Central memory CD8-positive, alpha-beta T cell (primary cell): ENCODE measurements at regions not wholly inside any gene's neighbourhood (a gene's known extent, or its start where the extent isn't known, plus 50 kb on each side); places are given as distances from the start of the nearest gene placed in this dataset.

ENCODE experiments used
- ATAC-seq: fragments of 150-1000 bp; cut with Tn5 transposase; replicated peaks from 2 replicates; pipeline ENCODE4 v1.10.0; 2022; ENCODE audit warnings: mild to moderate bottlenecking, moderate FRiP score, moderate number of reproducible peaks; ENCODE audit not compliant: poor library complexity, severe bottlenecking; ENCODE audit errors: extremely low read depth
- DNase-seq, 2 donors: peaks; one replicate each; pipeline ENCODE4 v3.0.0; 2021; ENCODE audit warnings: low spot score in 2 of 2
- H3K27ac Mint-ChIP-seq: one replicate; pipeline ENCODE4 v1.8.0; 2022; ENCODE audit warnings: low read depth, mild to moderate bottlenecking, moderate library complexity, mixed read lengths
- H3K27me3 Mint-ChIP-seq: one replicate; pipeline ENCODE4 v1.8.0; 2022; ENCODE audit warnings: mixed read lengths
- H3K36me3 Mint-ChIP-seq: one replicate; pipeline ENCODE4 v1.8.0; 2022; ENCODE audit warnings: mild to moderate bottlenecking, moderate library complexity, mixed read lengths; ENCODE audit not compliant: insufficient read depth
- H3K4me1 Mint-ChIP-seq: one replicate; pipeline ENCODE4 v1.8.0; 2022; ENCODE audit warnings: mixed read lengths
- H3K4me3 Mint-ChIP-seq: one replicate; pipeline ENCODE4 v1.8.0; 2022; ENCODE audit warnings: mild to moderate bottlenecking, moderate library complexity, mixed read lengths
- H3K9me3 Mint-ChIP-seq: one replicate; pipeline ENCODE4 v1.8.0; 2022; ENCODE audit warnings: mixed read lengths

DNA sequence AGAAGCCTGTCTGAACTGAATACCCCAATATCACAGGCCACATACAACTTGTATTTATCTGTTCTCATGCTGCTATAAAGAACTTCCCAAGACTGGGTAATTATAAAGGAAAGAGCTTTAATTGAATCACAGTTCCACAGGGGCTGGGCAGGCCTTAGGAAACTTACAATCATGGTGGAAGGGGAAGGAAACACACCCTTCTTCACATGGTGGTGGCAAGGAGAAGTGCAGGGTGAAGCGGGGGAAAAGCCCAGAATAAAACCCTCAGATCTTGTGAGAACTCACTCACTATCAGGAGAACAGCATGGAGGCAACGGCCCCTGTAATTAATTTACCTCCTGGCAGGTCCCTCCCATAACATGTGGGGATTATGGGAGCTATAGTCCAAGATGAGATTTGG lies 50.3 kb upstream of the FNDC1 start:
- no peaks in the 10 kb centered on the region for H3K27me3 Mint-ChIP-seq
- H3K27ac Mint-ChIP-seq = no peak overlapping the region
- ATAC-seq (no peak), DNase-seq (no peak)
- H3K4me3 Mint-ChIP-seq = no peak overlapping the region
- H3K4me1 Mint-ChIP-seq = peaks cover 5% of the 10 kb centered on the region
- no peaks in the 10 kb centered on the region for H3K36me3 Mint-ChIP-seq
- no peaks in the 10 kb centered on the region for H3K9me3 Mint-ChIP-seq

DNA sequence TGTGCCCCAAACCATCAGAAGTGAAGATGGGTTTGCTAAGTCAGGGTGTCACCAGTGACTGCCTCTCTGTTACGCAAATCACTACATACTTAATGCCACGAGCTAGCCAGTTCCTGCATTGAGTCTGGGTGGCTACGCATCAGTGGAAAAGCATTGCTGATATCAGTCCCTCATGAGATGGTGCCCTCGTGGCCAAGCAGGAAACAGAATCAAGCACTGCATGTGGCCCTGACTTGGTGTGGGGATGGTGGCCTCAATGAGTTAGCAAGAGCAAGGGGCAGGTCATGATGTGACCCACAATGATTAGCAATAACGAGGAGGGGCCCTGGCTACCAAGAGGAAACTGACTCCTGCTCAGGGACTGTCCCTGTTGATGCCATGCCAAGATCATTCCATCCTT lies 51.6 kb upstream of the FNDC1 start:
- ATAC-seq = no peak

DNA sequence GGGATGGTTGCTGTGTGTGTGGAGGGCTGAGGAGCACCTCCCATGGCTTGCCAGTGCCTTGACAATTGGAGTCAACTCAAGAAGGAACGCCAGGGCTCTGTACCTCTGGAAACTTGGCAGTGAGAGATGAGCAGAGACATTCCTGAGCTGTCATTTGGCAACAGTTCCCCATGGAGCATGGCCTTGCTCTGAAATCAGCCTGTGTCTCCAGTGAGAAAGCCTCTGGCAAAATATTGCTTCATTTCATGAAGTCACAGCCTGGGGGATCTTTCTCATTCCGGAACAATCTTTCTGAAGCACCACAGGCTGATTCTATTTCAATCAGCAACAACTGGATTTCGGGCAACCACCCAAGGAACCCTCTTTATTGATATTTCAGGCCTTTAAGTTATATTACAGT lies 52.2 kb upstream of the FNDC1 start:
- no peak overlapping the region for H3K27ac Mint-ChIP-seq
- H3K9me3 Mint-ChIP-seq = no peaks in the 10 kb centered on the region
- ATAC-seq (no peak), DNase-seq (no peak)
- peaks cover 5% of the 10 kb centered on the region for H3K4me1 Mint-ChIP-seq
- H3K4me3 Mint-ChIP-seq = no peak overlapping the region
- H3K36me3 Mint-ChIP-seq = no peaks in the 10 kb centered on the region
- no peaks in the 10 kb centered on the region for H3K27me3 Mint-ChIP-seq

More for the DNA sequence above, 51.6 kb upstream of the FNDC1 start:
- H3K36me3 Mint-ChIP-seq = no peaks in the 10 kb centered on the region
- no peaks in the 10 kb centered on the region for H3K27me3 Mint-ChIP-seq
- no peak for DNase-seq
- peaks cover 5% of the 10 kb centered on the region for H3K4me1 Mint-ChIP-seq
- H3K27ac Mint-ChIP-seq = no peak overlapping the region
- H3K9me3 Mint-ChIP-seq = no peaks in the 10 kb centered on the region
- H3K4me3 Mint-ChIP-seq = no peak overlapping the region

DNA sequence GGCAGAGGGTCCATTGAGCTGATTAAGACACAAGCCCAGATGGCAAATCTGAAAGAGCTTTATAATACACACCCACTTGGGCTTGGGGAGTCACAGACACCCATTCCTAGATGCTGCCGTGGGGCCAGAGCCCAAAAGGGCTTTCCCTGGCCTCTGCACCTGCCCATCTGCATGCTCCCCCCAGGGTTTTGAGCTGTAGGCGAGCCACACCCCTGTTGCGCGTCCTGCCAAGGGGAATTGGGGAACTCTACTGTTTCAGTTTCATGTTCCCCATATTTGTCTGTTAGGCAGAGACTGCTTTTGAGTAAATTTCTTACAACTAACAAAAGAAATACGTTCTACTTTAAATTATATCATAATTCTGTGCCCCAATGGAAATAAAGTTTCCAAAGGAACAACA lies 52.9 kb upstream of the FNDC1 start:
- ATAC-seq = no peak

DNA sequence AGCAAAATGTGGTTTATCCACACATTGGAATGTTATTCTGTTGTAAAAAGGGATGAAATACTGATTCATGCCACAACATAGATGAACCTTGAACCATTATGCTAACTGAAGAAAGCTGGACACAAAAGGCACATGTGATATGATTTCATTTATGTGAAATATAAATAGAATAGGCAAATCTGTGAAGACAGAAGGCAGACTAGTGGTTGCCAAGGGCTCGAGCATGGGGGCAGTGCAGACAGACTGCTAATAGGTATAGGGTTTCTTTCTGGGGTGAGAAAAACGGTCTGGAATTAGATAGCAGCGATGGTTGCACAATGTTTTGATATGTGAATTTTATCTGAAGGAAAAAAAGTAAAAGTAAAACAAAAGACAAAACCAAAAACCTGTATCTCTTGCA lies 54.6 kb upstream of the FNDC1 start:
- H3K9me3 Mint-ChIP-seq = no peaks in the 10 kb centered on the region
- H3K36me3 Mint-ChIP-seq = no peaks in the 10 kb centered on the region
- H3K4me1 Mint-ChIP-seq = peaks cover 15% of the 10 kb centered on the region
- DNase-seq (no peak), ATAC-seq (no peak)
- H3K27me3 Mint-ChIP-seq = no peaks in the 10 kb centered on the region
- H3K4me3 Mint-ChIP-seq = no peak overlapping the region
- H3K27ac Mint-ChIP-seq = no peak overlapping the region

More for the DNA sequence above, 52.9 kb upstream of the FNDC1 start:
- DNase-seq = no peak
- peaks cover 5% of the 10 kb centered on the region for H3K4me1 Mint-ChIP-seq
- no peaks in the 10 kb centered on the region for H3K36me3 Mint-ChIP-seq
- H3K27ac Mint-ChIP-seq = no peak overlapping the region
- H3K27me3 Mint-ChIP-seq = no peaks in the 10 kb centered on the region
- H3K4me3 Mint-ChIP-seq = no peak overlapping the region
- H3K9me3 Mint-ChIP-seq = no peaks in the 10 kb centered on the region

DNA sequence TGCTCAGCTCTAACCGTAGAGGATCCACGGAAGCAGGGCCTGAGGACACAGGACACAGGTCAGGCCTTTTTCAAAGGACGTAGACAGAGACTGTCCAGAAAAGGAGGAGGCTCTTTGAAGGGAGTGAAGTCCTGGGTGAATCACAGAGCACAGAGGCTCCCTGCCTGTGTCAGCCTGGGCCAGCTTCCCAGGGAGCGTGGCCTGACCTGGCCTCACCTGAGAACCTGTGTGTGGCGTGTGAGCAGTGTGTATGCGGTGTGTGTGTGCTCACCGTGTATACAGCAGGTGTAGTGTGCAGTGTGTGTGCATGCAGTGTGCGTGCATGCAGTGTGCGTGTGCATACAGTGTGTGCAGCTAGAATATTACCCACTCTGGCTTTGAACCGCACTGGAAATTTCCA lies 56.0 kb upstream of the FNDC1 start:
- Mint-ChIP-seq H3K9me3 (no peaks in the 10 kb centered on the region), H3K27ac (no peak overlapping the region)

DNA sequence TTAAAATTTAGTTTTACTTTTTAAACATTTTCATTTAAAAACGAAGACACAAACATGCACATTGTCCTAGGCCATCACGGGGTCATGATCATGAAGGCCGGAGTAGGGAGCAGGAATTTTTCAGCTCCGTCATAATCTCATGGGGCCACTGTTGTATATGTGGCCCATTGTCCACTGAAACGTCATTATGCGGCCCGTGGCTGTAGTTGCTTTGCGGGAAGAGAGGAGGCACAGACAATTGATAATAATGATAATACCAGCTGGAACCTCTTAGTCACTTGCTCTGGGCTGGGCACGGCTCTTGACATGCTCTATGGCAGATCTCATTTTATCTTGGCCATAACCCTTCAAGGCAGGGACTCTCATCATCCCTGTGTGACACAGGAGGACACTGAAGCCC lies 56.5 kb upstream of the FNDC1 start:
- H3K4me1 Mint-ChIP-seq = peaks cover 31% of the 10 kb centered on the region
- DNase-seq (no peak), ATAC-seq (no peak)
- H3K9me3 Mint-ChIP-seq = no peaks in the 10 kb centered on the region
- H3K36me3 Mint-ChIP-seq = no peaks in the 10 kb centered on the region
- no peaks in the 10 kb centered on the region for H3K27me3 Mint-ChIP-seq
- H3K4me3 Mint-ChIP-seq = no peak overlapping the region
- H3K27ac Mint-ChIP-seq = no peak overlapping the region

More for the DNA sequence above, 56.0 kb upstream of the FNDC1 start:
- H3K36me3 Mint-ChIP-seq = no peaks in the 10 kb centered on the region
- H3K4me3 Mint-ChIP-seq = no peak overlapping the region
- no peak for ATAC-seq
- peaks cover 26% of the 10 kb centered on the region for H3K4me1 Mint-ChIP-seq
- DNase-seq = no peak
- H3K27me3 Mint-ChIP-seq = no peaks in the 10 kb centered on the region

DNA sequence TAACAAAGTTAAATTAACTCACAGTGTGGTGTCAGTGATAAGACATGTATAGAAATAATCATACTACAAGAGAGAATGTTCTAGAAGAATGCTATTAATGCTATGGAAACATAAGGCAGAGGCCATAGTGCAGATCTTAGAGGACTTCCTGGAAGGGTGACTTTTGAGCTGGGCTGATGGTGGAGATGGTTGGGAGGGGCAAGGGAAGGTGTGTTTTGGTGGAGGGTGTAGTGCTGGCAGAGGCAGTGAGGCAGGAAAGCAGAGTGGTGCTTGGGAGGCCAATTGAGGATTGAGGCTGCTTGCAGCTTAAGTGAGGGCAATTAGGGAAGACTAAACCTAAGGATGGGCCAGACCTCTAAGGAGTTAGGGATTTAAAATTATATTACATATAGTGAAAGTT lies 58.5 kb upstream of the FNDC1 start:
- Mint-ChIP-seq H3K9me3 (no peaks in the 10 kb centered on the region), H3K27ac (no peak overlapping the region), H3K36me3 (peaks cover 6% of the 10 kb centered on the region), H3K4me3 (no peak overlapping the region), H3K4me1 (peaks cover 50% of the 10 kb centered on the region), H3K27me3 (no peaks in the 10 kb centered on the region)
- no peak for ATAC-seq
- no peak for DNase-seq

DNA sequence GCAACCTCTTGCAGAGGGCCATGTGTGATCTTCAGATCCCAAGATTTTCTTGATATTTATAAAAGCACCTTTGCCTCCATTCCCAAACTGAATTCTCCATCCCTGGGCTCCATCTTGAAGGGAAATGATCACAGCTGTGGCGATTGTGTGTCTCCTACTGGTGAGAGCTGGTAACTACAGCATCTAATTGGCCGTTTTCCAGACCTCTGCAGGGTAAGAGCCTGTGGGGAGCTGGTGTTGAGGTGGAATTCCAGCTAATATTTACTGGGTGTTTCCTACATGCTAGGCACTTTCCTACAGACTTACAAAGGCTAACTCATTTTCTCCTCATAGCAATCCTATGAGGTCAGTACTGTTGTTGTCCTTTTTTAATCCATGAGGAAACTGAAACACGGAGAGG lies 59.2 kb upstream of the FNDC1 start:
- ATAC-seq (no peak), DNase-seq (no peak)
- Mint-ChIP-seq H3K27ac (peak overlapping the region; percentile 78), H3K4me3 (peak overlapping the region; percentile 23), H3K9me3 (no peaks in the 10 kb centered on the region), H3K27me3 (no peaks in the 10 kb centered on the region), H3K4me1 (peaks cover 52% of the 10 kb centered on the region), H3K36me3 (peaks cover 6% of the 10 kb centered on the region)

DNA sequence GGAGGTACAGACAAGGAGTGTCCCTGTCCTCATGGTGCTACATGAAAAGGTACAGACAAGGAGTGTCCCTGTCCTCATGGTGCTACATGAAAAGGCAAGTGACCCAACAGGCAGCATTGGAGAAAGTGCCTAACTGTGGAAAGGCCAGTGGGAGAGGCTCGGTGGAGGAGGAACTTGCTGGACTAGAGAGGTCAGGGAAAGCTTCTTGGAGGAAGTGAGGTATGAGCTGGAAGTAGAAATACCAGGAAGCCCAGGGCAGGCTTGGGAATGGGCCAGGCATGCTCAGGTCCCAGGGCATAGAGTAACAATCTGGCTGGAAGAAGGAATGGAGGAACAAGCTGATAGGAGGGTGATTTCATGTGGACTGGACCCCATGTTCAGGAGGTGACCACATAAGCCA lies 59.8 kb upstream of the FNDC1 start:
- Mint-ChIP-seq H3K4me3 (no peak overlapping the region), H3K4me1 (peaks cover 58% of the 10 kb centered on the region), H3K27me3 (no peaks in the 10 kb centered on the region), H3K9me3 (no peaks in the 10 kb centered on the region), H3K36me3 (peaks cover 6% of the 10 kb centered on the region), H3K27ac (peak overlapping the region; percentile 78)
- DNase-seq = no peak
- no peak for ATAC-seq

DNA sequence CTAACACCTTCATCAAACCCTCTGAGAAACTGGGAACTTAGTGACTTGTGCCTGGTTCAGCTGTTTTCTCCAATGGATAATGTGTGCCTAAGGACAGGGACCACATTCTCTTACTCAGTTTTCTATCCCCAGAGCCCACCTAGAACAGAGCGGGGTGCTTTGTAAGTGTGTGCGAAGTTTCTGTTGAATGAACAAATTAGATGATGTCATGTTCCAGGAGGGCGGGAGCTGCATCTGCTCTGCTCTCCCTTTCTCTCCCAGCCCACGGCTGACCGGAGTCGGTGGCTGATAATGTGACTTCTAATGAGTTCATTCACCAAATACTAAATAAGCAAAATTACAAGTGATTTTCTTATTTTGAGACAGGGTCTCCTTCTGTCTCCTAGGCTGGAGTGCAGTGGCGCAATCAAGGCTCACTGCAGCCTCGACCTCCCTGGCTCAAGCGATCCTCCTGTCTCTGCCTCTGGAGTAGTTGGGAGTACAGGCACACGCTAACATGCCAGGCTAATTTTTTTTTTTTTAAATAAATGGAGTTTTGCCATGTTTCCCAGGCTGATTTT lies 60.7 kb upstream of the FNDC1 start:
- Mint-ChIP-seq H3K36me3 (peaks cover 6% of the 10 kb centered on the region), H3K27ac (peak overlapping the region; percentile 89), H3K4me1 (peaks cover 67% of the 10 kb centered on the region), H3K4me3 (peak overlapping the region; percentile 75), H3K9me3 (no peaks in the 10 kb centered on the region), H3K27me3 (no peaks in the 10 kb centered on the region)
- DNase-seq = no peak
- no peak for ATAC-seq

DNA sequence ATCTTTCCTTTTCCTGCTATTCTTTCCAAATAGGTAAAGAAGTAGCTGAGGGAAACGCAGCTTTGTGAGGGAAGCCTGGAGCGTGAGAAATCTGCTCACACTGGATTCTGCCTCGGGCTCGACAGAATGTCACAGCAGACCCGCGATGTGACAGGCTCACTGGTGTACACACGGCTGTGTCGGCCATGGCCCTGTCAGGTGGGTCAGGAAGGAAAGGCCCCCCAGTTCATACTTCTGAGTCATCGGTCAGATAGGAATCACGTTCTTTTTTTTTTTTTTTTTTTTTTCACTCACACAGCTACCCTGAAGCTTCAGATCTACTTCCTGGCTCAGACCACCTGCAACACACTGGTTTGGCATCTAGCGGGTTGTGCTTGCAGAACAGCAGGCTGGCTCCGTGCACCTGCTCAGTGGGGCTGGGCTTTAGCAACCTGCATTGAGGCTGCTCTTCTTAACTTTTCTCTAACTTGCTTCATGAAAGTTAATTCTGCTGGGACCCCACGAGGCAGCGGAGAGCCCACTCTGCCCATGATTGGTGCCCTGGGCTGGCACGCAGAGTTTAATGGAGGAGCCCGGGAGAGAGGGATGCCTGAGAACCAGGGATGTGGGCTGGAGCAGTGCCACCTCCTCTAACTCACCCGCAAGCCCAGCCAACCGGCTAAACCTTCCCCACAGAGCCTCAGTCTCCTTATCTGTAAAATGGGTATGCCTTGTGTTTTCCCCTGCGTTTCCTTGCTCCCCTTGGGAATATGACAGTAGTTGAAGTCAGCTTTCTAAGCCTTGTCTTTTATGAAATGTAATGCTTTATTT lies 61.5 kb upstream of the FNDC1 start:
- Mint-ChIP-seq H3K27ac (peak overlapping the region; percentile 89), H3K4me1 (peaks cover 72% of the 10 kb centered on the region), H3K9me3 (no peaks in the 10 kb centered on the region), H3K4me3 (peak overlapping the region; percentile 75), H3K36me3 (peaks cover 6% of the 10 kb centered on the region), H3K27me3 (no peaks in the 10 kb centered on the region)
- DNase-seq (peak; percentile 46 to 54), ATAC-seq (peak; percentile 69)

DNA sequence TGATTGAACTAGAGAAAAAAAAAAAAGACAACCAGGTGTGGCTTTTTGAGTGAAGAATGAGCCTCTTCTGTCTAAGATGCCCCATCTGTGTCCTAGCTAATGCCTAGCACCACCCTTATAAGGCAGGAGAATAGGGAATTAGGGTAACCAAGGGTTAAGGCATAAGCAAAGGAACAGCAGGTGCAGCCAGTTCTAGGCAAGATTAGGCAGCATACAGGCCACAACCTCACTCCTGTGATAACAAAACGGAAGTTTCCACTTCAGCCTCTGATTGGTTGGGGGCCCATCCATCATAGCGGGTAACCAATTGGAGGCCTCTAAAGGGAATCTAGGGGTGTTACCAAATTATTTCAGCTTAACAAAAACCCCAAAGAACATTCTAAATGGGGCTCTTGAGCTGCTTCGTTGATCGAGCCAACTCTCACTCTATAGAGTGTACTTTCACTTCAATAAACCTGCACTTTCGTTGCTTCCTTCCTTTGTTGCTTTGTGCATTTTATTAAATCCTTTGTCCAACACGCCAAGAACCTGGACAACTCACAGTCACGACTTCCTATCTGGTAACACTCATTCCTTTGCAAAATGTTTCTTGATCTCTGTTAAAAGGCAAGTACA lies 61.9 kb upstream of the TAGAP start:
- ATAC-seq (peak; percentile 76), DNase-seq (peak; percentile 93)
- peak overlapping the region; percentile 89 for H3K27ac Mint-ChIP-seq
- peak overlapping the region; percentile 75 for H3K4me3 Mint-ChIP-seq
- no peaks in the 10 kb centered on the region for H3K27me3 Mint-ChIP-seq
- H3K4me1 Mint-ChIP-seq = peaks cover 77% of the 10 kb centered on the region
- no peaks in the 10 kb centered on the region for H3K9me3 Mint-ChIP-seq
- peaks cover 7% of the 10 kb centered on the region for H3K36me3 Mint-ChIP-seq
